ENCODE measurements at regions not wholly inside any gene's neighbourhood (a gene's known extent, or its start where the extent isn't known, plus 50 kb on each side); places are given as distances from the start of the nearest gene placed in this dataset.
"Not testable (repeated sequence)": the region's sequence is repeated elsewhere in the genome, so short reads cannot be mapped to it uniquely, and the experiment has no call there.

GRCh38 chr13:109939838-109940237 lies 153.5 kb upstream of the IRS2 start:
- H3K27me3 ChIP-seq (replicated peaks in 2 of 5; ENCODE audit: control insufficient read depth in 4 of 5, insufficient read depth in 5 of 5, low read length in 4 of 5) = peaks cover 0 to 3% (median 0%) of the 10 kb centered on the region in 5 experiments
- H3K4me3 ChIP-seq (ENCODE audit: control insufficient read depth in 1 of 7, extremely low read depth in 1 of 7, insufficient read depth in 4 of 7, low read depth in 2 of 7, low read length in 6 of 7) = no peak overlapping the region
- peaks cover 0 to 1% (median 0%) of the 10 kb centered on the region in 5 experiments for H3K9me3 ChIP-seq (ENCODE audit: control extremely low read depth in 1 of 5, control insufficient read depth in 4 of 5, insufficient read depth in 2 of 5, low read depth in 1 of 5, low read length in 4 of 5)
- 94% methylated on average over 10 of the region's 10 CpGs for WGBS (ENCODE audit: insufficient coverage)
- H3K36me3 ChIP-seq (ENCODE audit: control insufficient read depth in 4 of 4, insufficient read depth in 4 of 4, low read length in 3 of 4) = no peaks in the 10 kb centered on the region
- POLR2A ChIA-PET = no interaction called here
- CTCF ChIA-PET = no interaction called here
- no peak overlapping the region for H3K27ac ChIP-seq (ENCODE audit: insufficient read depth in 1 of 2, low read depth in 1 of 2, low read length in 2 of 2, poor library complexity in 1 of 2, severe bottlenecking in 2 of 2)
- no peak for DNase-seq
- no peaks in the 10 kb centered on the region for H3K4me1 ChIP-seq (ENCODE audit: control extremely low read depth in 1 of 4, control insufficient read depth in 4 of 4, insufficient read depth in 4 of 4, low read length in 3 of 4)

- ChIA-PET CTCF (no interaction called here), POLR2A (no interaction called here)
- Histone ChIP-seq H3K27ac (ENCODE audit: insufficient read depth in 1 of 2, low read depth in 1 of 2, low read length in 2 of 2, poor library complexity in 1 of 2, severe bottlenecking in 2 of 2) (no peak overlapping the region), H3K4me1 (ENCODE audit: control extremely low read depth in 1 of 4, control insufficient read depth in 4 of 4, insufficient read depth in 4 of 4, low read length in 3 of 4) (no peaks in the 10 kb centered on the region), H3K36me3 (ENCODE audit: control insufficient read depth in 4 of 4, insufficient read depth in 4 of 4, low read length in 3 of 4) (no peaks in the 10 kb centered on the region), H3K4me3 (ENCODE audit: control insufficient read depth in 1 of 7, extremely low read depth in 1 of 7, insufficient read depth in 4 of 7, low read depth in 2 of 7, low read length in 6 of 7) (no peak overlapping the region), H3K9me3 (ENCODE audit: control extremely low read depth in 1 of 5, control insufficient read depth in 4 of 5, insufficient read depth in 2 of 5, low read depth in 1 of 5, low read length in 4 of 5) (peaks cover 0 to 1% (median 0%) of the 10 kb centered on the region in 5 experiments), H3K27me3 (replicated peaks in 2 of 5; ENCODE audit: control insufficient read depth in 4 of 5, insufficient read depth in 5 of 5, low read length in 4 of 5) (peaks cover 0 to 3% (median 0%) of the 10 kb centered on the region in 5 experiments)
- DNase-seq = no peak
- 100% methylated on average over 2 of the region's 2 CpGs for WGBS (ENCODE audit: insufficient coverage)
Measured at GRCh38 chr13:109939180-109939579, 152.8 kb upstream of the IRS2 start.

- DNase-seq = no peak
- Histone ChIP-seq H3K4me1 (ENCODE audit: control extremely low read depth in 1 of 4, control insufficient read depth in 4 of 4, insufficient read depth in 4 of 4, low read length in 3 of 4) (no peaks in the 10 kb centered on the region), H3K9me3 (ENCODE audit: control extremely low read depth in 1 of 5, control insufficient read depth in 4 of 5, insufficient read depth in 2 of 5, low read depth in 1 of 5, low read length in 4 of 5) (peaks cover 0 to 1% (median 0%) of the 10 kb centered on the region in 5 experiments), H3K27ac (ENCODE audit: insufficient read depth in 1 of 2, low read depth in 1 of 2, low read length in 2 of 2, poor library complexity in 1 of 2, severe bottlenecking in 2 of 2) (no peak overlapping the region), H3K27me3 (replicated peaks in 2 of 5; ENCODE audit: control insufficient read depth in 4 of 5, insufficient read depth in 5 of 5, low read length in 4 of 5) (peaks cover 0 to 3% (median 0%) of the 10 kb centered on the region in 5 experiments), H3K4me3 (ENCODE audit: control insufficient read depth in 1 of 7, extremely low read depth in 1 of 7, insufficient read depth in 4 of 7, low read depth in 2 of 7, low read length in 6 of 7) (no peak overlapping the region), H3K36me3 (ENCODE audit: control insufficient read depth in 4 of 4, insufficient read depth in 4 of 4, low read length in 3 of 4) (no peaks in the 10 kb centered on the region)
- WGBS (ENCODE audit: insufficient coverage) = 95% methylated on average over 7 of the region's 10 CpGs
- ChIA-PET POLR2A (no interaction called here), CTCF (interaction anchor here (0.6 kb wide), 1 partner anchor 22 kb away, joined by 3 read pairs; no protein-coding TSS in a partner anchor)
Measured at GRCh38 chr13:109938255-109938936, 152.0 kb upstream of the IRS2 start.

- CTCF ChIA-PET = not testable (repeated sequence)
Measured at GRCh38 chr13:109934520-109934919, 148.1 kb upstream of the IRS2 start.

GRCh38 chr13:109933476-109933875 lies 147.1 kb upstream of the IRS2 start:
- DNase-seq = no peak
- Histone ChIP-seq H3K27ac (ENCODE audit: insufficient read depth in 1 of 2, low read depth in 1 of 2, low read length in 2 of 2, poor library complexity in 1 of 2, severe bottlenecking in 2 of 2) (no peak overlapping the region), H3K4me1 (ENCODE audit: control extremely low read depth in 1 of 4, control insufficient read depth in 4 of 4, insufficient read depth in 4 of 4, low read length in 3 of 4) (no peaks in the 10 kb centered on the region), H3K4me3 (ENCODE audit: control insufficient read depth in 1 of 7, extremely low read depth in 1 of 7, insufficient read depth in 4 of 7, low read depth in 2 of 7, low read length in 6 of 7) (no peak overlapping the region), H3K27me3 (replicated peaks in 2 of 5; ENCODE audit: control insufficient read depth in 4 of 5, insufficient read depth in 5 of 5, low read length in 4 of 5) (no peaks in the 10 kb centered on the region), H3K36me3 (ENCODE audit: control insufficient read depth in 4 of 4, insufficient read depth in 4 of 4, low read length in 3 of 4) (no peaks in the 10 kb centered on the region), H3K9me3 (ENCODE audit: control extremely low read depth in 1 of 5, control insufficient read depth in 4 of 5, insufficient read depth in 2 of 5, low read depth in 1 of 5, low read length in 4 of 5) (peaks cover 0 to 1% (median 0%) of the 10 kb centered on the region in 5 experiments)
- POLR2A ChIA-PET = no interaction called here
- CTCF ChIA-PET = no interaction called here
- 80% methylated on average over 1 of the region's 7 CpGs for WGBS (ENCODE audit: insufficient coverage)

More at GRCh38 chr13:109934520-109934919, 148.1 kb upstream of the IRS2 start:
- H3K27me3 ChIP-seq (replicated peaks in 2 of 5; ENCODE audit: control insufficient read depth in 4 of 5, insufficient read depth in 5 of 5, low read length in 4 of 5); DNase-seq; POLR2A ChIA-PET; H3K4me3 ChIP-seq (ENCODE audit: control insufficient read depth in 1 of 7, extremely low read depth in 1 of 7, insufficient read depth in 4 of 7, low read depth in 2 of 7, low read length in 6 of 7); H3K27ac ChIP-seq (ENCODE audit: insufficient read depth in 1 of 2, low read depth in 1 of 2, low read length in 2 of 2, poor library complexity in 1 of 2, severe bottlenecking in 2 of 2); H3K4me1 ChIP-seq (ENCODE audit: control extremely low read depth in 1 of 4, control insufficient read depth in 4 of 4, insufficient read depth in 4 of 4, low read length in 3 of 4); H3K36me3 ChIP-seq (ENCODE audit: control insufficient read depth in 4 of 4, insufficient read depth in 4 of 4, low read length in 3 of 4); H3K9me3 ChIP-seq (ENCODE audit: control extremely low read depth in 1 of 5, control insufficient read depth in 4 of 5, insufficient read depth in 2 of 5, low read depth in 1 of 5, low read length in 4 of 5): not testable (repeated sequence)
- 100% methylated on average over 1 of the region's 5 CpGs for WGBS (ENCODE audit: insufficient coverage)

GRCh38 chr13:109924376-109924775 lies 138.0 kb upstream of the IRS2 start:
- no CpG with 5 or more reads among the region's 1 CpG for WGBS (ENCODE audit: insufficient coverage)
- H3K4me1 ChIP-seq (ENCODE audit: control extremely low read depth in 1 of 4, control insufficient read depth in 4 of 4, insufficient read depth in 4 of 4, low read length in 3 of 4) = no peaks in the 10 kb centered on the region
- H3K27me3 ChIP-seq (replicated peaks in 2 of 5; ENCODE audit: control insufficient read depth in 4 of 5, insufficient read depth in 5 of 5, low read length in 4 of 5) = peaks cover 0 to 2% (median 0%) of the 10 kb centered on the region in 5 experiments
- H3K4me3 ChIP-seq (ENCODE audit: control insufficient read depth in 1 of 7, extremely low read depth in 1 of 7, insufficient read depth in 4 of 7, low read depth in 2 of 7, low read length in 6 of 7) = no peak overlapping the region
- H3K9me3 ChIP-seq (ENCODE audit: control extremely low read depth in 1 of 5, control insufficient read depth in 4 of 5, insufficient read depth in 2 of 5, low read depth in 1 of 5, low read length in 4 of 5) = peaks cover 0 to 7% (median 2%) of the 10 kb centered on the region in 5 experiments
- POLR2A ChIA-PET = no interaction called here
- no peak overlapping the region for H3K27ac ChIP-seq (ENCODE audit: insufficient read depth in 1 of 2, low read depth in 1 of 2, low read length in 2 of 2, poor library complexity in 1 of 2, severe bottlenecking in 2 of 2)
- no peak for DNase-seq
- no peaks in the 10 kb centered on the region for H3K36me3 ChIP-seq (ENCODE audit: control insufficient read depth in 4 of 4, insufficient read depth in 4 of 4, low read length in 3 of 4)
- CTCF ChIA-PET = no interaction called here

GRCh38 chr13:109922518-109922917 lies 136.1 kb upstream of the IRS2 start:
- no peak overlapping the region for H3K27ac ChIP-seq (ENCODE audit: insufficient read depth in 1 of 2, low read depth in 1 of 2, low read length in 2 of 2, poor library complexity in 1 of 2, severe bottlenecking in 2 of 2)
- H3K4me3 ChIP-seq (ENCODE audit: control insufficient read depth in 1 of 7, extremely low read depth in 1 of 7, insufficient read depth in 4 of 7, low read depth in 2 of 7, low read length in 6 of 7) = no peak overlapping the region
- H3K4me1 ChIP-seq (ENCODE audit: control extremely low read depth in 1 of 4, control insufficient read depth in 4 of 4, insufficient read depth in 4 of 4, low read length in 3 of 4) = no peaks in the 10 kb centered on the region
- ChIA-PET POLR2A (no interaction called here), CTCF (no interaction called here)
- H3K9me3 ChIP-seq (ENCODE audit: control extremely low read depth in 1 of 5, control insufficient read depth in 4 of 5, insufficient read depth in 2 of 5, low read depth in 1 of 5, low read length in 4 of 5) = peaks cover 0 to 7% (median 2%) of the 10 kb centered on the region in 5 experiments
- peaks cover 0 to 4% (median 0%) of the 10 kb centered on the region in 5 experiments for H3K27me3 ChIP-seq (replicated peaks in 2 of 5; ENCODE audit: control insufficient read depth in 4 of 5, insufficient read depth in 5 of 5, low read length in 4 of 5)
- no CpG with 5 or more reads among the region's 2 CpGs for WGBS (ENCODE audit: insufficient coverage)
- no peak for DNase-seq
- H3K36me3 ChIP-seq (ENCODE audit: control insufficient read depth in 4 of 4, insufficient read depth in 4 of 4, low read length in 3 of 4) = no peaks in the 10 kb centered on the region
